ENCODE measurements at regions not wholly inside any gene's neighbourhood (a gene's known extent, or its start where the extent isn't known, plus 50 kb on each side); places are given as distances from the start of the nearest gene placed in this dataset.

DNA sequence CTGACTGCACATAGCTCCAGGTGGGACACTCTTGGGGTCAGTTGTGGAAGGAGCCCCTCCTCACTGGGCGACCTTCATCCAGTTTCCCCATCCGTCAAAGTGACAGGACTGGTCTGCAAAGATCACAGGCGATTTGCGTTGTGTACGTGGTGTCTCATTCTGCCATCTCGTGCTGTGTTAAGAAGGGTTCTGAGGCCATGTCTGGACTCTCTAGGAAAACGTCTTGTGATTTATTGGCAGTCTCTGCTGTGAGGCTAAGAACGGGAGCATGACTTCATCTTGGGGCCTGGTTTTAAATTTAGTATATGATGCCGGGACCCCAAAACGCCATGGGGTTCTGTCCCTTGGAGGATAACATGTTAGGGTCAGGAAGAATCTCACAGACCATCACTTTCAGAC, 65.2 kb upstream of the CIBAR2 start:
- Mint-ChIP-seq H3K36me3 (ENCODE audit: low read depth) (no peaks in the 10 kb centered on the region), H3K27me3 (ENCODE audit: low read depth) (peaks cover 35% of the 10 kb centered on the region), H3K4me1 (ENCODE audit: low read depth) (no peaks in the 10 kb centered on the region), H3K9me3 (ENCODE audit: insufficient read depth) (no peaks in the 10 kb centered on the region), H3K27ac (no peak overlapping the region), H3K4me3 (no peak overlapping the region)
- DNase-seq (no peak), ATAC-seq (no peak)
- ChIA-PET CTCF (no interaction called here), POLR2A (no interaction called here)

DNA sequence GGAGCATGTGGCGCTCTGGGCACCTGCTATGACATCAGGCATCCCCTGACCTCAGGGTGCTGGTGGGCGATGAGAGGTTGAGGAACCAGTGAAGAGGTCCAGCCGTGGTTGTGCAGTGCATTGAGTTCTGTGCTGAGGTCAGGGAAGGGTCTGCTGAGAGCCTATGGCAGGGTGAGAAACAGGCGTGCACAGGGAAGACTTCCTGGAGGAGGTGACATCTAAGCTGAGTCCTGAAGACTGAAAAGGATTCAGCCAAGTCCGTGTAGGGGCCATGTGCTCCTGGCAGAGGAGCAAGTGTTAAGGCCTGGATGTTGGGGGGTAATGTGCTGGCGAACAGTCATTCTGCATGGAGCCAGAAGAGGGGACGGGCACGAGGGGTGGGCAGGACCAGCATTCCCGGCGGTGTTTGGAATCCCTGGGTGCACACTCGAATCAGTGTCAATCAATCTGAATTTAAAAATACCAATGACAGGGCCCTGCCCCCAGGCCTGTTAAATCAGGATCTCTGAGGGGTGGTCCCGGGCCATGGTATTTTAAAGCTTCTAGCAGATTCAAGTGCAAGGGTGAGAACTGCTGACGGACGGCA, 65.8 kb upstream of the CIBAR2 start:
- peaks cover under 1% of the 10 kb centered on the region for H3K9me3 Mint-ChIP-seq (ENCODE audit: insufficient read depth)
- DNase-seq (no peak), ATAC-seq (no peak)
- ChIA-PET CTCF (no interaction called here), POLR2A (no interaction called here)
- no peak overlapping the region for H3K27ac Mint-ChIP-seq
- H3K36me3 Mint-ChIP-seq (ENCODE audit: low read depth) = no peaks in the 10 kb centered on the region
- no peaks in the 10 kb centered on the region for H3K4me1 Mint-ChIP-seq (ENCODE audit: low read depth)
- peaks cover 29% of the 10 kb centered on the region for H3K27me3 Mint-ChIP-seq (ENCODE audit: low read depth)
- H3K4me3 Mint-ChIP-seq = no peak overlapping the region

DNA sequence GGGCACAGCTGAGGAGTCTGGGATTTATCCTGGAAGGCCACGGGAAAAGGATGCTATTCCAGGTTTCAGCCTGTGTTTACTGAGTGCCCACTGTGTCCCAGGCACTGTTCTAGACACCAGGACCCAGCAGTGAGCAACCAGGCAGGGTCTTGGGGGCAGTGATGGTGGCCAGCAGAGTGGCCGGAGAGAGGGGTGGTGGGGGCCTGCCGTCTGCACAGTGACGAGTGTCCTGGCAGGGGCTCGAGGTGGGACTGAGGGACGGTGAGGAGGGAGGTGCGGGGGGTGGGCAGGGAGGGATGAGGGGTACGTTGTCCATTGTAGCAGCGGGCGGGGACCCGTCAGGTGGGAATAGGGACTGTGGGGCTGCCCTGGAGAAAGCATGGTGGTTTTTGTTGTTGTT, 66.3 kb upstream of the CIBAR2 start:
- no peak overlapping the region for H3K27ac Mint-ChIP-seq
- ChIA-PET CTCF (no interaction called here), POLR2A (no interaction called here)
- ATAC-seq (no peak), DNase-seq (no peak)
- H3K27me3 Mint-ChIP-seq (ENCODE audit: low read depth) = peaks cover 24% of the 10 kb centered on the region
- H3K9me3 Mint-ChIP-seq (ENCODE audit: insufficient read depth) = peaks cover 5% of the 10 kb centered on the region
- H3K4me1 Mint-ChIP-seq (ENCODE audit: low read depth) = no peaks in the 10 kb centered on the region
- H3K36me3 Mint-ChIP-seq (ENCODE audit: low read depth) = no peaks in the 10 kb centered on the region
- no peak overlapping the region for H3K4me3 Mint-ChIP-seq

DNA sequence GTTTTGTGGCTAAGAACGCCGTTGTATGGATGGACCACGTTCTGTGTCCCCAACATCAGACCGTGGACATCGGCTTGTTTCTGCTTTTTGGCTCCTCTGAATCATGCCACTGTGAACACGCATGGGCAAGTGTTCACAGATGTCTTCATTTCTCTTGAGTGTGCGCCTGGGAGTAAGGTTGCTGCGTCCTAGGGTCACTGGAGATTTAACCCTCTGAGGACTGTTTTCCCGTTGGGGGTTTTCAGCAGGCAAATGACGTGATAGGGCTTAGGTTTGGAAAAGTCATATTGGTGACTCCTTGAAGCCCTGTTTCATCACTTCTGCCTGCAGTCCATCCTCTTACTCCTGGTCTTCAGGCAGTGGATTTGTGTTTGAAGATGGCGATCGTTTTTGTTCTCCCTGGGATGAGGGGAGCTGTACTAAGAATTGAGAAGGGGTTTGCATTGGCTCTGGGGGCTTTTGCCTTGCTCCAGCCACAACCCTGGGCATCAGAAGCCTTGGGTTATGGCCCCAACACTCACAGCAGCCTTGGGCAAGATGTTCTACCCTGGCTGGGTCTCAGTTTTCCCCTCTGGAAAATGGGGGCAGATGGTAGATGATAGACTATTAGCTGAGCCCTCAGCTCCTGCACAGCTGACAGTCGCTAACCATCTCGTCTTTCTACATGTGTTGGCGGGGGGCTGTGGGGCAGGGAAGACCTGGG, 67.2 kb upstream of the CIBAR2 start:
- POLR2A ChIA-PET = no interaction called here
- Mint-ChIP-seq H3K36me3 (ENCODE audit: low read depth) (no peaks in the 10 kb centered on the region), H3K4me1 (ENCODE audit: low read depth) (no peaks in the 10 kb centered on the region), H3K27me3 (ENCODE audit: low read depth) (peaks cover 20% of the 10 kb centered on the region), H3K27ac (no peak overlapping the region), H3K9me3 (ENCODE audit: insufficient read depth) (peaks cover 13% of the 10 kb centered on the region), H3K4me3 (no peak overlapping the region)
- CTCF ChIA-PET = no interaction called here
- DNase-seq (no peak), ATAC-seq (no peak)

DNA sequence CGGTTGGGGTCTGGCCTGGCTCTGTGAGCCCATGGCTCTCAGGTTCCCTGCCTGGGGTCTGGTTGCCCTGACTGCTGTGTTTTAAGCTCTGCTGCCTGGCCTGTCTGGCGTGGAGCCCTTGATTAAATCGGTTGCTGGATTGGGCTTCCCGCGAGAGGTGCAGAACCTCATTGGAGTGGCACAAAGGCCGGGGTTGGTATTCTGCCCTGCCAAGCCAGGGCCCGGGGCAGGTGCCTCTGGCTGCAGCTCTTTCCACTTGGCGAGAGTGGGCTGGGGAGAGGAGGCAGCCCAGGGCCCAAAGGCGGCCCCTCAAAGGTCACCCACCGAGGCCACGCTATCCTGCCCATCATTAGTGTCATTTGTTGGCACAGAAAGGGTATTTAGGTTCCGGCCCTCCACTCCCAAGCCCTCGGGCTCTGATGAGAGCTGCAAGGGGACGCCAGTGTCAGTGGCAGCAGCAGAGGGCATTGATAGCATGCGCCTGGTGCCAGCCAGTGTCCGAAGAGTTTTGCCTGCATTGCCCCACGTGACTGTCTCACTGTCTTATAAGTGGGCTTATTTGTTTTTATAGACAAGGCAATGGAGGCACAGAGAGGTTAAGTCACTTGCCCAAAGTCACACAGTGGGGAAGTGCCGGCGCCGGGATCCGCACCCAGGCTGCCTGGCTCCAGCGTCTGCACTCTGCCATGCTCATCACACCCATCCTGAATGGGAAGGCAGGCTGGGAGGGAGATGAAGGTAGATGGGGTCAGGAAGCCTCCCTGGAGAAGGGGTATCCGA, 68.0 kb upstream of the CIBAR2 start:
- Mint-ChIP-seq H3K27ac (no peak overlapping the region), H3K9me3 (ENCODE audit: insufficient read depth) (peaks cover 20% of the 10 kb centered on the region), H3K27me3 (ENCODE audit: low read depth) (peaks cover 17% of the 10 kb centered on the region), H3K4me1 (ENCODE audit: low read depth) (no peaks in the 10 kb centered on the region), H3K36me3 (ENCODE audit: low read depth) (peaks cover 3% of the 10 kb centered on the region), H3K4me3 (no peak overlapping the region)
- DNase-seq = no peak
- ChIA-PET POLR2A (no interaction called here), CTCF (no interaction called here)
- no peak for ATAC-seq

DNA sequence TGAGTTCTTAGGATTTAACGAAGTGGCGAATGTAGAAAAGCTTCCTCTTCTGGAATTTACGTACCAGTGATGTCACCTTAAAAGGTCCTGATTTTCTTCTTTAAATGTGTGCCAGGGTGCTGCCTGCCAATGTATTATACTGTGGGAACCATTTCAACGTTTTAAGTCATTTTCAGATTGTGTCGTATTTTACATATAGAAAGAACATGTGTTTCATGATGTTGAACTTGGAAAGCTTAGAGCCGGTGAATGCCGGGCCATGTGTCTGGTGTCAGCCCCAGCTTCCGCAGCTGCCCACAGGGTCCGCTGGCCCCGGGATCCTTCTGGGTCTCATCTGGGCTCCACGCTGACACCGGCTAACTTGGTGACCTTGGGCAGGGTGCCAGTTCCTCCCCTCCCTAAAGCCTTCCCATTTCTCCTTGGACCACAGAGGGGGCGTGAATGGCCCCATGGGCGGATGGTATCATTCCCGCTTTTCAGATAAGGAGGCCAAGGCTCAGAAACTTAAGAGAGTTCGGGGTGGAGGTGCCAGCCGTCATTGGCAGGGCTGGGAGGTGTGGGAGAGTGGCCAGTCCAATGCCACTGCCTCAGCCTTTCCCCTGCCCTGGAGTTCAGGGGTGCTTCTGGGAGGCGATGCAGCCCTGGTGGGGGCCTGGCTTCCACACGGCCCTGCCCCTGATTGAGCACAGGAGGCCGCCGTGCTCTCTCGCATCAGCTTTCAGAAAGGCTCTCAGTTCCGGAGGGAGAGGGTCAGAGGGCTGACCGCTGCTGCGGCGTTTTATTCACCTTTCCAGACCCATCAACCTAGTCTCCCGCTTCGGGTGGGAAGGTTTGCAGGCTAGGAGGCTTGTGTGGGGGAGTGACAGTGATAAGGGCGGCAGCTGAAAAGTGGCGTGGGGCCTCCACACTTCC, 68.8 kb upstream of the CIBAR2 start:
- CTCF ChIA-PET = no interaction called here
- Mint-ChIP-seq H3K27ac (no peak overlapping the region), H3K4me3 (no peak overlapping the region)

DNA sequence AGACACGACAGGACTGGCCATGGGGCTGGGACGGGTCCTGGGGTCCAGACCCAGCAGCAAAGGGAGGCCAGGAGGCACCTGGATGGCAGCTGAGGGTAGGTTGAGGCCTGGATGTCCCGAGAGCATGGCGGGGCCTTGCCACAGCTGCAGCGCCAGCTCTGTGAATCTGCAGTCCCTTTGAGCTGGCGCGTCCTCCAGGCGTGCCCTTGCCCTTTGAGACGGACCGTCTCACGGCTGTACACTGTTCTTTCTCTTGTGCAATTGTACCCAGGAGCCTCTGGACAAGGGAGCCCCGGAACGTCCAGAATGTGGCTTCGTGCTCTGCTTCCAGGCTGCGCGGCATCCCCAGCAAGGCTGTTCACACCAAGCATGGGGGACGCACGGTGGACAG, 69.5 kb upstream of the CIBAR2 start:
- Mint-ChIP-seq H3K27ac (no peak overlapping the region), H3K4me3 (no peak overlapping the region), H3K9me3 (ENCODE audit: insufficient read depth) (peaks cover 20% of the 10 kb centered on the region), H3K36me3 (ENCODE audit: low read depth) (peaks cover 3% of the 10 kb centered on the region), H3K27me3 (ENCODE audit: low read depth) (peaks cover 7% of the 10 kb centered on the region), H3K4me1 (ENCODE audit: low read depth) (no peaks in the 10 kb centered on the region)
- no peak for ATAC-seq
- CTCF ChIA-PET = no interaction called here
- POLR2A ChIA-PET = no interaction called here
- no peak for DNase-seq

More for the DNA sequence above, 68.8 kb upstream of the CIBAR2 start:
- Mint-ChIP-seq H3K4me1 (ENCODE audit: low read depth) (no peaks in the 10 kb centered on the region), H3K27me3 (ENCODE audit: low read depth) (peaks cover 14% of the 10 kb centered on the region), H3K36me3 (ENCODE audit: low read depth) (peaks cover 3% of the 10 kb centered on the region), H3K9me3 (ENCODE audit: insufficient read depth) (peaks cover 20% of the 10 kb centered on the region)
- ATAC-seq (no peak), DNase-seq (no peak)
- POLR2A ChIA-PET = no interaction called here

DNA sequence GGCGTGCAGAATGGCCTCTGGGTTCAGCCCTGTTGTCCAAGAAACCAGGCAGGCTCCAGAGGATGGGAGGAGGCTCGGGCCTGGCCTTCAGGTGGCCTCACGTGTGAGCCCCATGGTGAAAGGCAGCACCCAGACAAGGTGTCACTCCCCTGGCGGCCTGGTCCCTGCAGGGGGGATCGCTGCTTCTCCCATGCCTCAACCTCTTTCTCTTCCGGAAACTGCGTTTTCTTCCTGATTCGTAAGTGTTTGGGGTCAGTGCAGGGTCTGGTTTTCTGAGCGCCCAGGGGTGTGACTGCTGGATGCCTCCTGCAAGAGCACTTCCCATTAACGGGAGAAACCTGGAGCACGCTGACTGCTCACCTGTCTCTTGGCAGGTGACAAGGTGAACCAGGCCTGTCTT, 70.0 kb upstream of the CIBAR2 start:
- Mint-ChIP-seq H3K27me3 (ENCODE audit: low read depth) (peaks cover 3% of the 10 kb centered on the region), H3K9me3 (ENCODE audit: insufficient read depth) (peaks cover 20% of the 10 kb centered on the region), H3K4me3 (no peak overlapping the region), H3K27ac (no peak overlapping the region), H3K4me1 (ENCODE audit: low read depth) (no peaks in the 10 kb centered on the region), H3K36me3 (ENCODE audit: low read depth) (peaks cover 3% of the 10 kb centered on the region)
- no peak for DNase-seq
- POLR2A ChIA-PET = no interaction called here
- no peak for ATAC-seq
- CTCF ChIA-PET = no interaction called here

DNA sequence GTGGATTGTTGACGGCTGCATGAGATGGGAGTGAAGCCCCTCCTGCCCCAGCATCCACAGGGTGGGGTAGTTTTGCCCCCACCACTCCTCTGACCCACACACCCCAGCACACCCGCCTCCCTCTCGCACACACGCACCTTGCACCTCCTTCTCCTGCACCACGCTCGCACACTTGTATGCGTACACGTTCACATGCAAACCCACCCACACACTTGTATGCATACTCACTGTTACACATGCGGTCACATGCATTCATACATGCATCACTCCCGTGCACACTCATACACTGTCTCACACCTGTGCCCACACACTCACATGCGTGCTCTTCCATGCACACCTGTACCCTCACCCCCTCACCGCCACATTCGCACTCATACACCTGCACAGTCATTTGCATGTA, 70.5 kb upstream of the CIBAR2 start:
- H3K9me3 Mint-ChIP-seq (ENCODE audit: insufficient read depth) = peaks cover 20% of the 10 kb centered on the region
- no peak for DNase-seq
- H3K4me1 Mint-ChIP-seq (ENCODE audit: low read depth) = no peaks in the 10 kb centered on the region
- POLR2A ChIA-PET = no interaction called here
- H3K36me3 Mint-ChIP-seq (ENCODE audit: low read depth) = peaks cover 3% of the 10 kb centered on the region
- no peaks in the 10 kb centered on the region for H3K27me3 Mint-ChIP-seq (ENCODE audit: low read depth)
- CTCF ChIA-PET = no interaction called here
- no peak for ATAC-seq
- H3K4me3 Mint-ChIP-seq = no peak overlapping the region
- no peak overlapping the region for H3K27ac Mint-ChIP-seq

DNA sequence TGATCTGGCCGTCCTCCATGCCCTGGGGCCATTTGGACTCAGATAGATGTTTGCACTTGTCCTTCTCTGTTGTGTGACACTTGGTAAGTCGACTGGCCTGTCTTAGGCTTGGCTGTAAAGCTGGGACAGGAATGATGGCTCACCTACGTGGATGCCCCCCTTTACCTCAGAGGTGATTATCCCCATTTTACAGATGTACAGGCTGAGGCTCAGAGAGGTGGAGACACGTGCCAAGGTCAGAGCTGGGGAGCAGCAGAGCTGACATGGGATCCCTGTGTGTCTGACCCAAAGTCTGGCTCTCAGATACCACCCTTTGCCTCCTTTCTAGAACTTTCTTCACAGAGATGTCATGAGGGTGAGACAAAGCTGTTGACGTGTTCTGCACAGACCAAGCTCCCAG, 71.3 kb upstream of the CIBAR2 start:
- H3K4me1 Mint-ChIP-seq (ENCODE audit: low read depth) = no peaks in the 10 kb centered on the region
- DNase-seq (no peak), ATAC-seq (no peak)
- ChIA-PET POLR2A (no interaction called here), CTCF (no interaction called here)
- no peaks in the 10 kb centered on the region for H3K27me3 Mint-ChIP-seq (ENCODE audit: low read depth)
- no peak overlapping the region for H3K27ac Mint-ChIP-seq
- peaks cover 3% of the 10 kb centered on the region for H3K36me3 Mint-ChIP-seq (ENCODE audit: low read depth)
- no peak overlapping the region for H3K4me3 Mint-ChIP-seq
- H3K9me3 Mint-ChIP-seq (ENCODE audit: insufficient read depth) = peaks cover 20% of the 10 kb centered on the region

DNA sequence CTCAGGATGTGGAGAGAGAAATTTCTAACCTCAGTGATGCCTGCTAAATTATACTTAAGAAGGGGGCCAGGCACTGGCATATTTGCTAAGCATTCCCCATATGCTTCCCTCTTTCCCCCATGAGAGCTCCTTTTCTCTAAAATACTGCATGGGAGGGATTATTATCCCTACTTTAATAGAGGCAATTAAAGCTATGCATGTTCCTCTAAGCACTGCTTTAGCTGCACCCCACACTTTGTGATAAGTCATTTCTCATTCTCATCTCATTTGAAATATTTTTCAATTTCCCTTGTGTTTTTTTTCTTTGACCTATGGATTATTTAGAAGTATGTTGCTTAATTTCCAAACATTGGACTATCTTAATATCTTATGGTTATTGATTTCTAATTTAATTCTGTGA, 72.1 kb upstream of the CIBAR2 start:
- no peak overlapping the region for H3K27ac Mint-ChIP-seq
- ATAC-seq (no peak), DNase-seq (no peak)
- H3K36me3 Mint-ChIP-seq (ENCODE audit: low read depth) = peaks cover 3% of the 10 kb centered on the region
- ChIA-PET POLR2A (no interaction called here), CTCF (no interaction called here)
- H3K27me3 Mint-ChIP-seq (ENCODE audit: low read depth) = peaks cover 5% of the 10 kb centered on the region
- H3K4me1 Mint-ChIP-seq (ENCODE audit: low read depth) = no peaks in the 10 kb centered on the region
- no peak overlapping the region for H3K4me3 Mint-ChIP-seq
- H3K9me3 Mint-ChIP-seq (ENCODE audit: insufficient read depth) = peaks cover 20% of the 10 kb centered on the region
